ENCODE measurements at regions not wholly inside any gene's neighbourhood (a gene's known extent, or its start where the extent isn't known, plus 50 kb on each side); places are given as distances from the start of the nearest gene placed in this dataset.

- TF ChIP-seq CTCF (IDR thresholded peaks at IDR 0.05), result no peak
- TF ChIP-seq POLR2A (IDR thresholded peaks at IDR 0.05), result no peak
Measured at GRCh38 chr12:126019385-126019784, 954.1 kb downstream of the AACS start.
